ENCODE measurements at regions not wholly inside any gene's neighbourhood (a gene's known extent, or its start where the extent isn't known, plus 50 kb on each side); places are given as distances from the start of the nearest gene placed in this dataset.

DNA sequence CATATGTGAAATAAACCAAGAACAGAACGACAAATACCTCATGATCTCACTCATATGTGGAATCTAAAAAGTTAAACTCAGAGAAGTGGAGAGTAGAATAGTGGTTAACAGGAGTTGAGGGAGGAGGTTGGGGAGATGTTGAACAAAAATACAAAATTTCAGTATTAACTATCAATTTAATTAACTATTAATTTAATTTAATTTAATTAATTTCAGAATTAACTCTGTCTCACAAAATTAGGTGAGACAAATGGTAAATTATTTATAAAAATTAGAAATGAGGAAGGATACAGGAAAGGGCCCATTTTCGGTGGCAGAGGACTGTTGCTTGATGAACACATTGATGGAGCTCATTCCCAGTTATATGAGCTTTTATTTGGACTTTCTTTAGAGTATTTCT lies 166.0 kb upstream of the FAM83B start:
- BruUV-seq (replicated peaks), result no TSS peak
- intact Hi-C loops (cut with micrococcal nuclease; ENCODE audit: unreplicated experiment), result no loop called here
- CTCF ChIA-PET, result no interaction called here
- Histone ChIP-seq H3K4me1 (ENCODE audit: insufficient read depth, low read length, poor library complexity, severe bottlenecking) (no peaks in the 10 kb centered on the region), H3K27ac (ENCODE audit: low read depth, low read length, poor library complexity, severe bottlenecking) (no peak overlapping the region), H3K4me3 (ENCODE audit: low read depth, low read length, poor library complexity, severe bottlenecking) (no peak overlapping the region), H3K9me3 (ENCODE audit: low read depth, low read length, poor library complexity, severe bottlenecking) (no peaks in the 10 kb centered on the region), H3K36me3 (ENCODE audit: insufficient read depth, low read length, poor library complexity, severe bottlenecking) (no peaks in the 10 kb centered on the region), H3K27me3 (replicated peaks; ENCODE audit: insufficient read depth, low read depth, low read length, poor library complexity) (no peaks in the 10 kb centered on the region)
- POLR2A ChIA-PET (ENCODE audit: low non-redundant PET), result no interaction called here
- no peak for DNase-seq (ENCODE audit: low spot score)
- TF ChIP-seq EZH2 (IDR thresholded peaks at IDR 0.05; ENCODE audit: borderline replicate concordance, low read depth, low read length, poor library complexity, severe bottlenecking), result no peak
- TF ChIP-seq, protein P1, sequence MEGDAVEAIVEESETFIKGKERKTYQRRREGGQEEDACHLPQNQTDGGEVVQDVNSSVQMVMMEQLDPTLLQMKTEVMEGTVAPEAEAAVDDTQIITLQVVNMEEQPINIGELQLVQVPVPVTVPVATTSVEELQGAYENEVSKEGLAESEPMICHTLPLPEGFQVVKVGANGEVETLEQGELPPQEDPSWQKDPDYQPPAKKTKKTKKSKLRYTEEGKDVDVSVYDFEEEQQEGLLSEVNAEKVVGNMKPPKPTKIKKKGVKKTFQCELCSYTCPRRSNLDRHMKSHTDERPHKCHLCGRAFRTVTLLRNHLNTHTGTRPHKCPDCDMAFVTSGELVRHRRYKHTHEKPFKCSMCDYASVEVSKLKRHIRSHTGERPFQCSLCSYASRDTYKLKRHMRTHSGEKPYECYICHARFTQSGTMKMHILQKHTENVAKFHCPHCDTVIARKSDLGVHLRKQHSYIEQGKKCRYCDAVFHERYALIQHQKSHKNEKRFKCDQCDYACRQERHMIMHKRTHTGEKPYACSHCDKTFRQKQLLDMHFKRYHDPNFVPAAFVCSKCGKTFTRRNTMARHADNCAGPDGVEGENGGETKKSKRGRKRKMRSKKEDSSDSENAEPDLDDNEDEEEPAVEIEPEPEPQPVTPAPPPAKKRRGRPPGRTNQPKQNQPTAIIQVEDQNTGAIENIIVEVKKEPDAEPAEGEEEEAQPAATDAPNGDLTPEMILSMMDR (conservative IDR thresholded peaks at IDR 0.05; ENCODE audit: low read depth, low read length), result no peak

DNA sequence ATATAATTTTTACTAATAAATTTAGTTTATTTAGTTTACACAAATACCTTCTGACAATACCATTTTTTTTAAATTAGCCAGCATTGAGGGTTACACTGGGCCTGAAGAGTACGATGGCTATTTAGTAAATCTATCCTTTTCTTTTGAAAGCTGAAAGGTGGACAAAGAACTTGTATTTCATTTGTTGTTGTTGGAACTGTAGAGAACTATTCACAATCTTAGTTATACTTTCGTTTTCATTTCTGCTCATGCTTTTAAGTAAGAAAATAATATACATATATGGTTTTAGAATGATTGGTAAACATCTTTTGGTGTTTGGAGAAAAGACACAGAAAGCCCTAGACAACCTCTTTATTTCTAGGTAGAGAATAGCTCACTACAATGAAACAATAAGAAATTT lies 165.3 kb upstream of the FAM83B start:
- TF ChIP-seq, protein P1 (conservative IDR thresholded peaks at IDR 0.05; ENCODE audit: low read depth, low read length), result no peak
- no peak for TF ChIP-seq EZH2 (IDR thresholded peaks at IDR 0.05; ENCODE audit: borderline replicate concordance, low read depth, low read length, poor library complexity, severe bottlenecking)
- no peaks in the 10 kb centered on the region for H3K27me3 ChIP-seq (replicated peaks; ENCODE audit: insufficient read depth, low read depth, low read length, poor library complexity)
- H3K4me3 ChIP-seq (ENCODE audit: low read depth, low read length, poor library complexity, severe bottlenecking), result no peak overlapping the region
- H3K4me1 ChIP-seq (ENCODE audit: insufficient read depth, low read length, poor library complexity, severe bottlenecking), result no peaks in the 10 kb centered on the region
- intact Hi-C loops (cut with micrococcal nuclease; ENCODE audit: unreplicated experiment), result no loop called here
- no TSS peak for BruUV-seq (replicated peaks)
- H3K27ac ChIP-seq (ENCODE audit: low read depth, low read length, poor library complexity, severe bottlenecking), result no peak overlapping the region
- CTCF ChIA-PET, result no interaction called here
- no peaks in the 10 kb centered on the region for H3K9me3 ChIP-seq (ENCODE audit: low read depth, low read length, poor library complexity, severe bottlenecking)
- POLR2A ChIA-PET (ENCODE audit: low non-redundant PET), result no interaction called here
- DNase-seq (ENCODE audit: low spot score), result no peak
- H3K36me3 ChIP-seq (ENCODE audit: insufficient read depth, low read length, poor library complexity, severe bottlenecking), result no peaks in the 10 kb centered on the region

DNA sequence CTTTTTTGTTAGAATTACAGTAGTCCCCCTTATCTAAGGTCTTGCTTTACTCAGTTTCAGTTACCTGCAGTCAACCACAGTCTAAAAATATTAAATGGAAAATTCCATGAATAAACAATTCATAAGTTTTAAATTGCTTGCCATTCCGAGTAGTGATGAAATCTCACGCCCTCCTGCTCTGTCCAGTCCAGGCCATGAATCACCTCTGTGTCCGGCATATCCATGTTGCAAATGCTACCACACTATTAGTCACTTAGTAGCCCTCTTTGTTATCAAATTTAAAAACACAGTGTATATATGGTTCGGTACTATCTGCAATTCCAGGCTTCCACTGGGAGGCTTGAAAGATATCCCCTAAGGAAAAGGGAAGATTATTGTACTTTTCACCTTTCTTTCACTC lies 164.6 kb upstream of the FAM83B start:
- H3K27me3 ChIP-seq (replicated peaks; ENCODE audit: insufficient read depth, low read depth, low read length, poor library complexity), result no peaks in the 10 kb centered on the region
- no peaks in the 10 kb centered on the region for H3K4me1 ChIP-seq (ENCODE audit: insufficient read depth, low read length, poor library complexity, severe bottlenecking)
- intact Hi-C loops (cut with micrococcal nuclease; ENCODE audit: unreplicated experiment), result no loop called here
- no peaks in the 10 kb centered on the region for H3K36me3 ChIP-seq (ENCODE audit: insufficient read depth, low read length, poor library complexity, severe bottlenecking)
- TF ChIP-seq, protein P1 (conservative IDR thresholded peaks at IDR 0.05; ENCODE audit: low read depth, low read length), result no peak
- no peak for TF ChIP-seq EZH2 (IDR thresholded peaks at IDR 0.05; ENCODE audit: borderline replicate concordance, low read depth, low read length, poor library complexity, severe bottlenecking)
- ChIA-PET CTCF (interaction anchor here (0.6 kb wide), 1 partner anchor 18 kb away, joined by 3 read pairs; no protein-coding TSS in a partner anchor), POLR2A (ENCODE audit: low non-redundant PET) (no interaction called here)
- H3K27ac ChIP-seq (ENCODE audit: low read depth, low read length, poor library complexity, severe bottlenecking), result no peak overlapping the region
- no peak for DNase-seq (ENCODE audit: low spot score)
- BruUV-seq (replicated peaks), result no TSS peak
- no peak overlapping the region for H3K4me3 ChIP-seq (ENCODE audit: low read depth, low read length, poor library complexity, severe bottlenecking)
- no peaks in the 10 kb centered on the region for H3K9me3 ChIP-seq (ENCODE audit: low read depth, low read length, poor library complexity, severe bottlenecking)
